ENCODE measurements at regions not wholly inside any gene's neighbourhood (a gene's known extent, or its start where the extent isn't known, plus 50 kb on each side); places are given as distances from the start of the nearest gene placed in this dataset.
"Not testable (repeated sequence)": the region's sequence is repeated elsewhere in the genome, so short reads cannot be mapped to it uniquely, and the experiment has no call there.

DNA sequence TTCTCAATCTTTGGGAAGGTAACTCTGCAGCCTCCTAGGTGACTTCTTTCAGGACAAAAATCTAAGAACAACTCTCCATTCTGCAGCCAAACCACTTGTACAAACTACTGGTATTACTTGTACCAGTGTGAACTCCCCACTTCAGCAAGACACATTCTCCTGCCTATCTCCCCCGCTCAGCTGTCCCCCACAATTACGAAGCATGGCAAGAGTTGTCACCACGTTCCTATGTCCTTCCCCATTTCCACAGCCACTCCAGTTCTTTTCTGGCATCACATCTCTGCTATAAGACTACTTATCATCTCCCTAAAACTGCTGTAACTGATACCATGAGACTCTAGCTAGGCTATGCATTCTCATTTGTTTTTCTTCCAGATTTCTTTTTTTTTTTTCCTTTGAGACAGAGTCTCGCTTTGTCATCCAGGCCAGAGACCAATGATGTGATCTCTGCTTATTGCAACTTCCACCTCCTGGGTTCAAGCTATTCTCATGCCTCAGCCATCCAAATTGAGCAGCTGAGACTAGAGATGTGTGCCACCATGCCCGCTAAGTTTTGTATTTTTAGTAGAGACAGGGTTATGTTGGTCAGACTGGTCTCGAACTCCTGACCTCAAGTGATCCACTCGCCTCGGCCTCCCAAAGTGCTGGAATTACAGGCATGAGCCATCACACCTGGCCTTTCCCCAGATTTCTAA, 71.9 kb upstream of the CDON start:
- no peak for DNase-seq (ENCODE audit: low spot score in 2 of 2)
- H3K4me1 Mint-ChIP-seq, result no peaks in the 10 kb centered on the region
- no peak overlapping the region for H3K27ac Mint-ChIP-seq
- H3K4me3 Mint-ChIP-seq, result no peak overlapping the region
- H3K9me3 Mint-ChIP-seq, result no peaks in the 10 kb centered on the region
- H3K36me3 Mint-ChIP-seq, result no peaks in the 10 kb centered on the region
- ATAC-seq, result no peak

DNA sequence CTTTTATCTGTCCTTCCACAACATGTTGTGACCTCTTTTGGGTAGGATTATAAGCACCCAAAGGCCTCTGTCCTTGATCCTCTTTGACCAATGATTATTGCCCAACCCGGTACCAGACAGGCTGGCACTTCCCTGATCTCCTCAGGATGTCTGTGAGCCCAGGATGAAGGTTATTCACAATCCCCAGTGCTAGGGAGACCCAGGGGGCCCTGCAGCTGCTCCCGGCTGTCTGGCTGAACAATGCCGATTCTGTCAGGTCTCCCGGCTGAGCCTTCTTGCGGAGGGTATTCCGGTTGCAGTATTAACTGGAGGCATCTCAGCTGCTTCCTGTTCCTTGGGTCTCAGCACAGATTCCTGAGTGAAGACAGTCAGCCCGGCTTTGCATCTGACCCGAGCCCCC, 71.2 kb upstream of the CDON start:
- Mint-ChIP-seq H3K9me3 (no peaks in the 10 kb centered on the region), H3K4me3 (no peak overlapping the region), H3K4me1 (no peaks in the 10 kb centered on the region), H3K27ac (no peak overlapping the region), H3K36me3 (no peaks in the 10 kb centered on the region)
- no peak for DNase-seq (ENCODE audit: low spot score in 2 of 2)
- no peak for ATAC-seq

DNA sequence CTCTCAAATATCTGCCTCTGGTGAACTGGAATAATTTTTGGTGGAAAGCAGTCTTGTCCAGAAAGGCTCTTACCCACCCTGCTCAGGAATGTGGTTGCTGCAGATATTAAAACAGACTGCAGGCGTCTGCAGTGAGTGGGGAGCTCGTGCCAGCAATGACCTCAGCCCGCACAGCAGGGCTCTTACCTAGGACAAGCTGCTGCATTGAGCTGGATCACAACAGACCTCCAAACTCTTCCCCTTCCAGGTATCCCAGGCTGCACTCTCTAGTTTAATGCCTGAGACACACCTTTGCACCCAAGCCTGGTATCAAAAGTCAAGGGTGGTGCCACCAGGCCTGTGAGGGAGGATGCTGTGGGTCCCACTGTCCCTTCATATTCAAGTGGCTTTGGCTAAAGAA, 69.7 kb upstream of the CDON start:
- no peak overlapping the region for H3K27ac Mint-ChIP-seq
- H3K36me3 Mint-ChIP-seq, result no peaks in the 10 kb centered on the region
- no peak for DNase-seq (ENCODE audit: low spot score in 2 of 2)
- H3K9me3 Mint-ChIP-seq, result no peaks in the 10 kb centered on the region
- H3K4me1 Mint-ChIP-seq, result no peaks in the 10 kb centered on the region
- no peak overlapping the region for H3K4me3 Mint-ChIP-seq
- no peak for ATAC-seq

DNA sequence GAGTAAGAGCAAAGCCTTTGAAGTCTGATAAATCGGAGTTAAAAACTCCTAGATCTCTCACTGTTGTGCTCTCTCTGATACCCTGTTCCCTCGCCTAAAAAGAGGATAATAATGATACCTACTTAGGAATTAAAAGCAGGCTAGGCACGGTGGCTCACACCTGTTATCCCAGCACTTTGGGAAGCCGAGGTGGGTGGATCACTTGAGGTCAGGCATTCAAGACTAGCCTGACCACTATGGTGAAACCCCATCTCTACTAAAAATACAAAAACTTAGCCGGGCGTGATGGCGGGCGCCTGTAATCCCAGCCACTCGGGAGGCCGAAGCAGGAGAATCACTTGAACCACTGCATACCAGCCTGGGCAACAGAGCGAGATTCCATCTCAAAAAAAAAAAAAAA, 68.1 kb upstream of the CDON start:
- ATAC-seq; H3K4me1 Mint-ChIP-seq; H3K27ac Mint-ChIP-seq; DNase-seq (ENCODE audit: low spot score in 2 of 2); H3K4me3 Mint-ChIP-seq; H3K9me3 Mint-ChIP-seq; H3K36me3 Mint-ChIP-seq: not testable (repeated sequence)

DNA sequence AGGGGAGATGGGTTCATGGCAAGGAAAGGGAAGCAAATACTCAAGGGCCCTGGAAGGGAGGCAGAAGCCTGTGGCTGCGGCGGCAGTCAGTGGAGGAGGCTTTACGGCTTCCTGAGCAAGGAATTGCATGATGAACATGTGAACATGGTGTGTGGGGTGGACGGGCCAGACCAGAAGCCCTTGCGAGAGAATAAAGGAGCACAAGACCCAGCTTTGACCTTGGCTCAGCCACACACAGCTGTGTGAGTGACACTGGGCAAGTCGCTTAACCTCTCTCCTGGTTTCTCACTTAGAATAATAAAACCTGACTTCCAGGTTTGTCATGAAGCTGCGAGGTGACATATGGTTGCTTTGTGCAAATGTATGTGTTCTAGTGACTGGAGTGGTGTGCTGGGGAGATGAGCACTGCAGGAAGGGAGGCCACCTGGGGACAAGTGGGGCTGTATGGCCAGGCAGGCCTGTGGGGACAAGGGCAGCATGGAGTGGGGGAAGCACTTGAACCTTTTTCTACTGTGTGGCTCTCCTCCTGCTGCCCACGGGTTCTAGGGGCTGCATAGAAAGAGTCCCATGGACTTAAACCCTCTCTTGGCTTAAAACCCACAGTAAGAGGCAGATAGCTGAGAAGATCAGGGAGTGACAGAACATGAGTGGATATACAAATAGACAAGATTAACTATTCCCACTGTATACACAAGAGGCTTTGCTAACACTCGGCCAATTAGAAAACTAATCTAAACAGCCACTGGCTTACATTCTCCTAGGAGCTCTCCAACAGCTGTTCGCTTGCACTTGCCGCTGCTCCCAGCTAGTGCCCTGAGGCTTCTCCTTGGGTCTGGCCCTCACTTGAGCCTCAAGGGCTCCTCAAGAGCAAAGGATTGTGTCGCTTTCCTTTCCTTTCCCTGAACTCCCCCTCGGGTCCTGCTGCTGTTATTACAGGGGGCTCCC, 67.3 kb upstream of the CDON start:
- DNase-seq (ENCODE audit: low spot score in 2 of 2) (no peak), ATAC-seq (no peak)
- Mint-ChIP-seq H3K4me1 (no peaks in the 10 kb centered on the region), H3K27ac (no peak overlapping the region), H3K9me3 (no peaks in the 10 kb centered on the region), H3K4me3 (no peak overlapping the region), H3K36me3 (no peaks in the 10 kb centered on the region)

DNA sequence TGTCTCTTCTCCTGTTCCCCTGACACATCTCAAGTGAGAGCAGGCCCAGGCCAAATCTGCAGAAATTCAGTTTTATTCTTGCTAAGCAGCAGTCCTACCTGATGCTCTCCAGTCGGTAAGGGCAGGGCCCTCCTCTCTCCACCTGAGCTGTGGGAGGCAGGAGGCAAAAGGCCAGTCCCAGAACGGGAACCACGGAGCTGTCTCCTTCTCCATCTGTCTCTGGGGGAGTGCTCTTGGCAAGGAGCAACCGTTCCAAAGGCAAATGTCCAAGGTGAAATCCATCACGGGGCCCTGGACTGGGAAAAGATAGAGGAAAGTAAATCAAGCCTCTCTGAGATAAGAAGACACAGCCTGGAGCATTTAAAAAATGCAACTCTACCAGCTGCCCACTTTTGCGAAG, 65.2 kb upstream of the CDON start:
- DNase-seq (ENCODE audit: low spot score in 2 of 2), result no peak
- H3K27ac Mint-ChIP-seq, result no peak overlapping the region
- H3K4me3 Mint-ChIP-seq, result no peak overlapping the region
- H3K4me1 Mint-ChIP-seq, result no peaks in the 10 kb centered on the region
- ATAC-seq, result no peak
- no peaks in the 10 kb centered on the region for H3K36me3 Mint-ChIP-seq
- no peaks in the 10 kb centered on the region for H3K9me3 Mint-ChIP-seq

DNA sequence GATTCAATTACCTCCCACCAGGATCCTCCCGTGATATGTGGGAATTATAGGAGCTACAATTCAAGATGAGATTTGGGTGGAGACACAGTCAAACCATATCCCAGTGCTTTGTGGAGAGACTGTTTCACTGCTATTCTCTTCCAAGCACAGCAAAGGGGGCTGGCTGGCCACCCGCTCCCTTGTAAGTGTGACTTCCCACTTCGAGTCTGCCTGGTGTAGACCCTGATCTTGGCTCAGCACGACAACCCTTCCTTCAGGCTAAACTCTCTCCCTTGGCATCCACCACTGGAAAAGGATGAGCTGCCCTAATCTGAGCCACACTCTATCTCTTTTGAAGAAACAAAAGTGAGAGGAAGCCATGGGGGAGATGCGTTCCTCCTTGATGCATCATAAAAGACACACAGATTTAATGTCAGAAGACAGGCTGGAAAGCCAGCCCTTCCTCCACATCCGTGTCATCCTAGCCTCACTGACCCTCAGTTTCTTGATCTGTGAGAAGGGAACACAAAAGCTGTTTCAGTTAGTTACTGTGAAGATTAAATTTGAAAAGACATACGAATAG, 64.7 kb upstream of the CDON start:
- ATAC-seq, result no peak
- H3K4me1 Mint-ChIP-seq, result no peaks in the 10 kb centered on the region
- H3K36me3 Mint-ChIP-seq, result no peaks in the 10 kb centered on the region
- H3K27ac Mint-ChIP-seq, result no peak overlapping the region
- no peak for DNase-seq (ENCODE audit: low spot score in 2 of 2)
- H3K4me3 Mint-ChIP-seq, result no peak overlapping the region
- H3K9me3 Mint-ChIP-seq, result no peaks in the 10 kb centered on the region

DNA sequence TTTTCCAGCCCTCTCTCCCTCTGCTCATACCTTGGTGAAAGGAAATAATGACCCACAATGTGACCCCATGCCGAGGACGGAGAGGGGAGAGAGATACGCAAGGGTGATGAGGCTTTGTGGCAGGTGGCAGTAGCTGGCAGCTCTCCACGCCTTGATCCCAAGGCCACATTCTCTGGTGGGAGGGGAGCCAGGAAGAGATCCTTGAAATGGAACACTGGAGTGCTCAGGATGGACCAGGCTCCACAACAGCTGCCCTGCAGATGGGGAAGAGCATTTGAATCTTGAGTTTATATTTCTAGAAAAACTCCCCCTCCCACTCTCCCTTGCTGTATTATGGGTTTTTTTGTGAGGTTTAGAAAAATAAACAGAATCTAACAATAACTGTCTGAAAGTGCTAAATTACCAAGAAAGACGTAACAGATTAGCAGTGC, 61.6 kb upstream of the CDON start:
- Mint-ChIP-seq H3K36me3 (no peaks in the 10 kb centered on the region), H3K27ac (no peak overlapping the region), H3K9me3 (no peaks in the 10 kb centered on the region), H3K4me1 (no peaks in the 10 kb centered on the region), H3K4me3 (no peak overlapping the region)
- ATAC-seq (no peak), DNase-seq (ENCODE audit: low spot score in 2 of 2) (no peak)

DNA sequence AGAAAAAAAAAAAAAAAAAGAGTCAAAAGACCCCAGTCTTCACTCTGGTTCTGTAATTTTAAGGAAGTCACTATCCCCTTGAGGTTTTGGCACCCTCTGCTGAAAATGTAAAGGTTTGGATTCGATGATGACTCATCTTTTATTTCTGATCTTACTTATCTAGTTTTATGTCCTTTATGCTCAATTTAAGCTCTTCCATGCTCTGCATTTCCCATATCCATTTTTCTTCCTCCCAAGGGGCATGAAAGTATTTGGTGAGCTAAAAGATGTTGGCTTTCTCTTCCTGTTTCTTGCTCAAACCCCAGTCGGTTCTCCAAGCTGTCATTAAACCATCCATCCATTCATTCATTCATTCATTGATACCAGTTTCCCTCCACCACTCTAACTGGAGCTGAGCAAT, 61.0 kb upstream of the CDON start:
- Mint-ChIP-seq H3K36me3 (no peaks in the 10 kb centered on the region), H3K4me1 (no peaks in the 10 kb centered on the region), H3K4me3 (no peak overlapping the region), H3K9me3 (no peaks in the 10 kb centered on the region), H3K27ac (no peak overlapping the region)
- ATAC-seq, result no peak
- DNase-seq (ENCODE audit: low spot score in 2 of 2), result no peak

DNA sequence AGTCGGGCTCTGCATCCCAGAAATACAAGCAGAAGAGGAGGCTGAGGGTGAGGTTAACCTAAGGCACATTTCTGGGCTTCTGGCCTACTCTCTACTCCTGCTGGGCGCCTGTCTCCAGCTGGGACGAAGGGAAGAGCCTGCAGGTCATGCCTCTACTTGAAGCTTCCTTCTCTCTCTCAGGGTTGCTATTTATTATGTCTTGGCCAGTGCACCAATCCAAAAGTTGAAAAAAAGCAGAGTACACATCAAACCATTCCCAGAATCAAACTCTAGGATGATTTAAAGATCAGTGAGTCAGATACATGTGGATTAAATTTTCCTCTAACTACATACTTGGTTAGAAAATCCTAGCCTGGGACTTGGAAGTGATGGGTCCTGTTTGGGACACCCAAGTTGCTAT, 60.2 kb upstream of the CDON start:
- DNase-seq (ENCODE audit: low spot score in 2 of 2) (no peak), ATAC-seq (no peak)
- Mint-ChIP-seq H3K27ac (no peak overlapping the region), H3K36me3 (no peaks in the 10 kb centered on the region), H3K9me3 (no peaks in the 10 kb centered on the region), H3K4me3 (no peak overlapping the region), H3K4me1 (no peaks in the 10 kb centered on the region)

DNA sequence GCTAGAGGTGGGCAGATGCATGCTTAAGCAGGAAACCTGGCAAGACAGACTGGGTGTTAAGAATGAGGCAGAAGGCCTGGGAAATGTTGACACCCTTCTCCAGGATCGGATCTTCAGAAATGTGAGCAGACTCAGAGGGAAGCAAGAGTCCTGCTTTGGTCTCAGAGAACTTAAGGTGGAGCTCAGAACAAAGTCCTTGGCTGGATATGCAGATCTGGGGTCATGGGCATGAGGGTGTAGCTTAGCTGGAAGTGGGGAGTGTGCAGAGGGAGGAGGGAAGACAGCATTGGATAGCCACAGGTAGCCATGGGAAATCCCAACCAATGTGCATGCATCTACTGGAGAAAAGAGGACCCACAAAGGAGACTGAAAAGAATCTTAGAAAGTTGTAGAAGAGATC, 58.6 kb upstream of the CDON start:
- DNase-seq (ENCODE audit: low spot score in 2 of 2), result no peak
- no peak overlapping the region for H3K4me3 Mint-ChIP-seq

DNA sequence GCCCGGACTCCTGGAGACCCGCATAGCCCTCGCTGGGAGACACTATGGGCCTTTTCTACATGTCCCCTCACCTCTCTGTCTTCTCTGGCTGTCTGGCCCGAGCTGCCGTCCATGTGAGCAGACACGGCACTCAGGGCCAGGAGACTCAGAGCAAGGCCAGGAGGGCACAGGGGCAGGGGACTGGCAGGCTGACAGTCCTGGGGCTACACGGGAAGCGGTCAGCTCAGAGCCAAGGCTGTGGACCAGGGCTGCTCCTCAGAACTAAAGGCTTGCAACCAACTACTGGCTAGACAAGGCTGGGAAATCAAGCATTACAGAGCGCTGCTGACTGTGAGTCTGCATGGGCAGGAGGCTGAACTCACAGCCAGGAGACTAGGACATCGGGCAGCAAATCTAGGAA, 56.1 kb upstream of the CDON start:
- Mint-ChIP-seq H3K27ac (no peak overlapping the region), H3K36me3 (no peaks in the 10 kb centered on the region), H3K9me3 (no peaks in the 10 kb centered on the region), H3K4me1 (no peaks in the 10 kb centered on the region), H3K4me3 (no peak overlapping the region)
- ATAC-seq (no peak), DNase-seq (ENCODE audit: low spot score in 2 of 2) (no peak)

More for the DNA sequence above, 58.6 kb upstream of the CDON start:
- no peaks in the 10 kb centered on the region for H3K9me3 Mint-ChIP-seq
- H3K36me3 Mint-ChIP-seq, result no peaks in the 10 kb centered on the region
- no peaks in the 10 kb centered on the region for H3K4me1 Mint-ChIP-seq
- no peak overlapping the region for H3K27ac Mint-ChIP-seq
- no peak for ATAC-seq

DNA sequence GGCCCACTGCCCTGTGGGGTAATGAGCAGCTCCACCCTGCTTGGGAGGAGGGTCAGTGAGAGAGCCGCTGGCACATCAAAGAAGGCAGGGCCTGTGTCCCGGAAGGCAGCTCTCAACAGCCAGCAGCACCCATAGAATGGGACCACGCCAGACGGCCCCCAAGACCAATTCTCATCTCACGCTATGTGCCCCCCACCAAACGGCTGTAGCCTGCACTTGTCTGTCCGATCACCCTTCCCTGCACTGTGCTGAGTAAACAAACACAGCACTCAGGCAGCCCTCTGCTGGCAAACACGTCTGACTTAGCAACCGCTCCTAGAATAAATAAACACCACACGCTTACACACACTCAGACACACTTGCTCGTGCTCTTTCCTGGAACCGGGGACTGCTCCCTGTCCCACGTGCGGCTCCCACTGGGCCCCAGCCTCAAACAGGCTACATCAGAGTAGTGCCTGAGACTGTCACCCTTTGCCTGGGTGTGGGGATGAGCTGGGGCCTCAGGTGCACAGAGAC, 53.2 kb upstream of the CDON start:
- DNase-seq (ENCODE audit: low spot score in 2 of 2) (no peak), ATAC-seq (no peak)
- H3K36me3 Mint-ChIP-seq, result no peaks in the 10 kb centered on the region
- no peaks in the 10 kb centered on the region for H3K9me3 Mint-ChIP-seq
- no peak overlapping the region for H3K27ac Mint-ChIP-seq
- H3K4me1 Mint-ChIP-seq, result peaks cover under 1% of the 10 kb centered on the region
- no peak overlapping the region for H3K4me3 Mint-ChIP-seq

DNA sequence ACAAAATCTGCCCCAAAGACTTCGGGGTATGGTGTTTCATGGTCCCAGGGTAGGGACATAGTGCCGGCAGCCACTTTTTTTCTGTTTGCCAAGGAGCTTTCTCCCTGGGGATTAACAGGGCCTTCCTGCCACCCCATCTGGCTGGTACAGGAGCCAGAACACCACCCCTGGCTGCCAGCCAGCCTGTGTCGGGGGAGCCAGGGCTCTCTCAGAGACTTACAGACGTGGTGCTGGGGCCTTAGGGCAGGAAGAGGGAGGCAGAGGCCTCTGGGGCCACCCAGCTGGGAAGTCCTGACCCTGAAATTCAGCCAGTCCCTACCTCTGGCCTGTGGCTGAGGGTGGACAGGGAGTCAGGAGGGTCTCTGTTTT, 52.4 kb upstream of the CDON start:
- no peaks in the 10 kb centered on the region for H3K9me3 Mint-ChIP-seq
- DNase-seq (ENCODE audit: low spot score in 2 of 2) (no peak), ATAC-seq (no peak)
- H3K4me1 Mint-ChIP-seq, result peaks cover 8% of the 10 kb centered on the region
- no peak overlapping the region for H3K27ac Mint-ChIP-seq
- no peaks in the 10 kb centered on the region for H3K36me3 Mint-ChIP-seq
- no peak overlapping the region for H3K4me3 Mint-ChIP-seq

DNA sequence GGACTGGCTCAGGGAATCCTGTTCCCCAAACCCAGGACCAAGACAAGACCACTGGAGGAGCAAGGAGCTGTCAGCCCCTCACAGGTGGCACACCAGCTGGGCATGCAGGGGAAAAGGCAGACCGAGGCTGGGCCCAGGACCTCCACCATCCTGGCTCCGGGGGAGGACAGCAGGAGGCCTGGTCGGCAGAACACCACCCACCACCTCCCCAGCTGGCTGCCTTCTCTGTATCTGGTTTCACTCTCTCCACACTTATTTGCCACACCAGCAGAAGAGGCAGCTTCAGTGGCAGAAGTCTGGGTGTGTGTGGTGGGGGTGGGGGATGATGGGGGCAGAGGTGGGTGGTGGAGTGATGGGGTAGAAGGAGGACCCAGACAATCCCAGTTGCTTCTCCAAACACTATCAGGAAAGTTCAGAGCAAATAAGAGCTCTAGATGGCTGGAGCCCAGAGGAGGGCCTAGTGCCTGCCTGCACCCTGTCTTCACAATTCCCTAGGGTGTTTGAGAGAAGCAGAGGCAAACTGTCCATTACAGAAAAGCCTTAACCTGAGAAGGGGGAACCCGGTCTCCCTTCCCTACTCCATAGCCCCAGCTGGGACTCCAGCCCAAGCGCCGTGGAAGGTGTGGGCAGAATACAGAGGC, 51.9 kb upstream of the CDON start:
- DNase-seq (ENCODE audit: low spot score in 2 of 2), result no peak
- no peak for ATAC-seq
- H3K4me3 Mint-ChIP-seq, result no peak overlapping the region
- H3K4me1 Mint-ChIP-seq, result peaks cover 13% of the 10 kb centered on the region
- no peaks in the 10 kb centered on the region for H3K36me3 Mint-ChIP-seq
- H3K9me3 Mint-ChIP-seq, result no peaks in the 10 kb centered on the region
- no peak overlapping the region for H3K27ac Mint-ChIP-seq

Measured in stimulated activated effector memory CD8-positive, alpha-beta T cell treated with anti-CD3 and anti-CD28 coated beads, Interleukin-12 subunit alpha, Interleukin-12 subunit beta, amount 100 ng/mL, for 72 hours (primary cell).